T-helper 2 cell treated with Interferon-gamma antibody and Interleukin-4, amounts not matched to agents 5 μg/mL and 100 μg/mL, for 36 hours (primary cell): ENCODE measurements at regions not wholly inside any gene's neighbourhood (a gene's known extent, or its start where the extent isn't known, plus 50 kb on each side); places are given as distances from the start of the nearest gene placed in this dataset.
"Not testable (repeated sequence)": the region's sequence is repeated elsewhere in the genome, so short reads cannot be mapped to it uniquely, and the experiment has no call there.

Experiments
- DNase-seq: peaks from one replicate; pipeline ENCODE4 v3.0.0; 2021; ENCODE audit warnings: low spot score
- H3K27ac Mint-ChIP-seq: one replicate; pipeline ENCODE4 v1.8.0; 2021; ENCODE audit warnings: mild to moderate bottlenecking, mixed read lengths
- H3K27me3 Mint-ChIP-seq: one replicate; pipeline ENCODE4 v1.8.0; 2021; ENCODE audit warnings: low read depth, mixed read lengths
- H3K36me3 Mint-ChIP-seq: one replicate; pipeline ENCODE4 v1.8.0; 2021; ENCODE audit warnings: low read depth, mixed read lengths
- H3K4me1 Mint-ChIP-seq: one replicate; pipeline ENCODE4 v1.8.0; 2021; ENCODE audit warnings: low read depth, mixed read lengths
- H3K4me3 Mint-ChIP-seq: one replicate; pipeline ENCODE4 v1.8.0; 2022; ENCODE audit warnings: mild to moderate bottlenecking, moderate library complexity, mixed read lengths
- H3K9me3 Mint-ChIP-seq: one replicate; pipeline ENCODE4 v1.8.0; 2021; ENCODE audit warnings: mixed read lengths

- Mint-ChIP-seq H3K4me3 (no peak overlapping the region), H3K9me3 (no peaks in the 10 kb centered on the region), H3K4me1 (no peaks in the 10 kb centered on the region), H3K27ac (no peak overlapping the region), H3K36me3 (no peaks in the 10 kb centered on the region), H3K27me3 (peaks cover 2% of the 10 kb centered on the region)
- DNase-seq = no peak
Observed at GRCh38 chr4:123535037-123535748, 138.6 kb downstream of the SPRY1 start.

GRCh38 chr4:123536225-123536624 is 139.6 kb downstream of the SPRY1 start:
- no peaks in the 10 kb centered on the region for H3K36me3 Mint-ChIP-seq
- H3K9me3 Mint-ChIP-seq = no peaks in the 10 kb centered on the region
- peaks cover 2% of the 10 kb centered on the region for H3K27me3 Mint-ChIP-seq
- H3K4me1 Mint-ChIP-seq = no peaks in the 10 kb centered on the region
- no peak for DNase-seq
- H3K27ac Mint-ChIP-seq = no peak overlapping the region
- H3K4me3 Mint-ChIP-seq = no peak overlapping the region

- not testable (repeated sequence) for H3K4me1 Mint-ChIP-seq, H3K4me3 Mint-ChIP-seq, H3K9me3 Mint-ChIP-seq, H3K36me3 Mint-ChIP-seq, DNase-seq, H3K27me3 Mint-ChIP-seq, H3K27ac Mint-ChIP-seq
Observed at GRCh38 chr4:123537906-123538402, 141.4 kb downstream of the SPRY1 start.

- H3K4me3 Mint-ChIP-seq = no peak overlapping the region
- no peaks in the 10 kb centered on the region for H3K36me3 Mint-ChIP-seq
- no peak for DNase-seq
- H3K4me1 Mint-ChIP-seq = no peaks in the 10 kb centered on the region
- H3K27ac Mint-ChIP-seq = no peak overlapping the region
- peaks cover 10% of the 10 kb centered on the region for H3K27me3 Mint-ChIP-seq
- H3K9me3 Mint-ChIP-seq = no peaks in the 10 kb centered on the region
Observed at GRCh38 chr4:123545667-123546572, 149.3 kb downstream of the SPRY1 start.

- Mint-ChIP-seq H3K27ac (no peak overlapping the region), H3K4me3 (no peak overlapping the region), H3K9me3 (no peaks in the 10 kb centered on the region)
Observed at GRCh38 chr4:123546573-123547060, 150.0 kb downstream of the SPRY1 start.

GRCh38 chr4:123547216-123548165 is 150.9 kb downstream of the SPRY1 start:
- no peak overlapping the region for H3K4me3 Mint-ChIP-seq
- no peaks in the 10 kb centered on the region for H3K4me1 Mint-ChIP-seq
- H3K9me3 Mint-ChIP-seq = no peaks in the 10 kb centered on the region
- H3K27me3 Mint-ChIP-seq = peaks cover 10% of the 10 kb centered on the region
- DNase-seq = no peak
- H3K27ac Mint-ChIP-seq = no peak overlapping the region
- no peaks in the 10 kb centered on the region for H3K36me3 Mint-ChIP-seq

More at GRCh38 chr4:123546573-123547060, 150.0 kb downstream of the SPRY1 start:
- DNase-seq = no peak
- Mint-ChIP-seq H3K4me1 (no peaks in the 10 kb centered on the region), H3K36me3 (no peaks in the 10 kb centered on the region), H3K27me3 (peaks cover 10% of the 10 kb centered on the region)

- no peaks in the 10 kb centered on the region for H3K36me3 Mint-ChIP-seq
- peaks cover 17% of the 10 kb centered on the region for H3K4me1 Mint-ChIP-seq
- no peaks in the 10 kb centered on the region for H3K9me3 Mint-ChIP-seq
Observed at GRCh38 chr4:123553279-123553678, 156.7 kb downstream of the SPRY1 start.

GRCh38 chr4:123553733-123554637 is 157.4 kb downstream of the SPRY1 start:
- peaks cover 2% of the 10 kb centered on the region for H3K27me3 Mint-ChIP-seq
- H3K36me3 Mint-ChIP-seq = no peaks in the 10 kb centered on the region
- H3K4me3 Mint-ChIP-seq = no peak overlapping the region
- H3K9me3 Mint-ChIP-seq = no peaks in the 10 kb centered on the region
- H3K4me1 Mint-ChIP-seq = peaks cover 17% of the 10 kb centered on the region
- no peak for DNase-seq
- H3K27ac Mint-ChIP-seq = no peak overlapping the region

More at GRCh38 chr4:123553279-123553678, 156.7 kb downstream of the SPRY1 start:
- Mint-ChIP-seq H3K4me3 (no peak overlapping the region), H3K27me3 (peaks cover 2% of the 10 kb centered on the region), H3K27ac (no peak overlapping the region)
- no peak for DNase-seq

GRCh38 chr4:123554801-123555232 is 158.2 kb downstream of the SPRY1 start:
- H3K36me3 Mint-ChIP-seq = no peaks in the 10 kb centered on the region
- H3K27me3 Mint-ChIP-seq = peaks cover 5% of the 10 kb centered on the region
- DNase-seq = no peak
- H3K4me1 Mint-ChIP-seq = peaks cover 17% of the 10 kb centered on the region
- no peaks in the 10 kb centered on the region for H3K9me3 Mint-ChIP-seq
- no peak overlapping the region for H3K27ac Mint-ChIP-seq
- no peak overlapping the region for H3K4me3 Mint-ChIP-seq

GRCh38 chr4:123555233-123555806 is 158.7 kb downstream of the SPRY1 start:
- Mint-ChIP-seq H3K9me3 (no peaks in the 10 kb centered on the region), H3K27me3 (peaks cover 7% of the 10 kb centered on the region), H3K36me3 (no peaks in the 10 kb centered on the region), H3K4me3 (no peak overlapping the region), H3K27ac (no peak overlapping the region), H3K4me1 (peaks cover 17% of the 10 kb centered on the region)
- DNase-seq = no peak

- H3K4me1 Mint-ChIP-seq = peaks cover 17% of the 10 kb centered on the region
- no peak overlapping the region for H3K27ac Mint-ChIP-seq
- H3K27me3 Mint-ChIP-seq = peaks cover 8% of the 10 kb centered on the region
- no peaks in the 10 kb centered on the region for H3K36me3 Mint-ChIP-seq
- no peak for DNase-seq
- no peak overlapping the region for H3K4me3 Mint-ChIP-seq
- H3K9me3 Mint-ChIP-seq = no peaks in the 10 kb centered on the region
Observed at GRCh38 chr4:123555807-123556273, 159.2 kb downstream of the SPRY1 start.

- H3K36me3 Mint-ChIP-seq = no peaks in the 10 kb centered on the region
- no peak overlapping the region for H3K27ac Mint-ChIP-seq
- no peak for DNase-seq
- no peaks in the 10 kb centered on the region for H3K9me3 Mint-ChIP-seq
- no peak overlapping the region for H3K4me3 Mint-ChIP-seq
- H3K4me1 Mint-ChIP-seq = peaks cover 17% of the 10 kb centered on the region
- peaks cover 8% of the 10 kb centered on the region for H3K27me3 Mint-ChIP-seq
Observed at GRCh38 chr4:123556526-123556925, 159.9 kb downstream of the SPRY1 start.
